ENCODE measurements at regions not wholly inside any gene's neighbourhood (a gene's known extent, or its start where the extent isn't known, plus 50 kb on each side); places are given as distances from the start of the nearest gene placed in this dataset.

DNA sequence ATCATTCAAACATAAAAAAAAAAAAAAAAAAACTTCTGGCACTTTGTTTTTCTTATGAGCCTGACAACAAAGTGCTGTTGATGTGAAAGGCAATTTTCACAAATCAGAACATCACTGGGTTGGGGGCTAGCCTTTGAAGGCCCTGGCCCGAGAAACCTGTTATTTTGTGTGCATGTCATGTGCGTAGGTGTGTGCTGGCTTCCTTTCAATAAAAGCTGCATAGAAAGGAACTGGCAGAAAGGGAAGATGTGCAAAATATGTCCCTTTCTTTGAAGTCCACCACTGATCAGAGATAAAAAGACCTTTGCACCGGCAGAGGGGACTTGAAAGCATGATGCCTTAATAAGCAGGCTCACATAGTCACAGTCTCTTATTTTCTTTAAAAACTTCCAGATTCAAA lies 170.8 kb upstream of the RASGEF1B start:
- Histone ChIP-seq H3K4me3 (no peak overlapping the region), H3K27me3 (no peaks in the 10 kb centered on the region), H3K36me3 (no peaks in the 10 kb centered on the region), H3K27ac (no peak overlapping the region), H3K9me3 (no peaks in the 10 kb centered on the region), H3K4me1 (no peaks in the 10 kb centered on the region)
- WGBS, 5 donors: 74 to 90% (median 84%) methylated on average over 3 of the region's 3 CpGs
- intact Hi-C loops (cut with DNase I; ENCODE audit: low total_unique reads): no loop called here
- DNase-seq: no peak
- TF ChIP-seq EP300 (IDR thresholded peaks at IDR 0.05) (no peak), POLR2AphosphoS5 (IDR thresholded peaks at IDR 0.05) (no peak), POLR2A (IDR thresholded peaks at IDR 0.05) (no peak), CTCF (IDR thresholded peaks at IDR 0.05) (no peak)

DNA sequence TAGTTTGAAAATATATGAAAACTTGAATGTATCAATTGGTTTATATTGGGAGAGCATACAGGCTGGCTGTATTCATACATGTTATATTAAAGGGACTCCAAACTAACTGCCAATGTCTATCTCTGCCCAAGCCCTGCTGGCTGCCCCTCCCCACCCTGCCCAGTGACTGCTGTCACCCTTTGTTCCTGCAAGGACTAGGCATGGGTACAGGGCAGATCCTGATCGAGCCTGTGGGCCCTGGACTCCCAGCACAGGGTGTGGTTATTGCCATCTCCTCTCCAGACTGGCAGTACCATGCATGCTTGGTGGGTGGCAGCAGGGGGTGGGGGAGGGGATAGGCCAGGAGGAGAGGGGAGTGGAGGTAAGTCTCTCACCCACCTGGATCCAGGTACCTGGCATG lies 167.5 kb upstream of the RASGEF1B start:
- Histone ChIP-seq H3K27me3 (no peaks in the 10 kb centered on the region), H3K9me3 (no peaks in the 10 kb centered on the region), H3K4me1 (peaks cover 0 to 4% (median 0%) of the 10 kb centered on the region in 4 donors), H3K27ac (no peak overlapping the region), H3K36me3 (no peaks in the 10 kb centered on the region), H3K4me3 (no peak overlapping the region)
- TF ChIP-seq EP300 (IDR thresholded peaks at IDR 0.05) (no peak), CTCF (IDR thresholded peaks at IDR 0.05) (no peak), POLR2AphosphoS5 (IDR thresholded peaks at IDR 0.05) (no peak), POLR2A (IDR thresholded peaks at IDR 0.05) (no peak)
- no peak for DNase-seq
- WGBS, 5 donors: 69 to 86% (median 79%) methylated on average over 1 of the region's 1 CpG
- intact Hi-C loops (cut with DNase I; ENCODE audit: low total_unique reads): no loop called here

DNA sequence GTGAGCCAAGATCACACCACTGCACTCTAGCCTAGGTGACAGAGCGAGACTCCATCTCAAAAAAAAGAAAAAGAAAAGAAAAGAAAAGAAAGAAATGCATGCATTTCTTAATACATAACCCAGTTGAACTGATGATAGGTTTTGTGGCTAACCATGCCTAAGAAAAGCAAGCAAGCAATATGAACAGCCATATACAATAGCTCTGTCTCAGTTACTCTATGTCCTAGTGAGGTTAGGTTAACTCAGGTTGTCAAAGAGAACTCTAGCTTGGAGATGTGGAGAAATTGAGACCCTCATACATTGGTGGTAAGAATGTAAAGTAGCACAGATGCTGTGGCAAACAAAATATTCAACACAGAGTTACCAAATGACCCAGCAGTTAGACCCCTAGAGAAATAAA lies 167.0 kb upstream of the RASGEF1B start:
- no peak for DNase-seq
- Histone ChIP-seq H3K27me3 (no peaks in the 10 kb centered on the region), H3K4me1 (peaks cover 0 to 4% (median 0%) of the 10 kb centered on the region in 4 donors), H3K27ac (no peak overlapping the region), H3K36me3 (no peaks in the 10 kb centered on the region), H3K4me3 (no peak overlapping the region), H3K9me3 (no peaks in the 10 kb centered on the region)
- intact Hi-C loops (cut with DNase I; ENCODE audit: low total_unique reads): no loop called here
- 81 to 100% (median 94%) methylated on average over 1 of the region's 1 CpG for WGBS, 5 donors
- TF ChIP-seq EP300 (IDR thresholded peaks at IDR 0.05) (no peak), POLR2A (IDR thresholded peaks at IDR 0.05) (no peak), CTCF (IDR thresholded peaks at IDR 0.05) (no peak), POLR2AphosphoS5 (IDR thresholded peaks at IDR 0.05) (no peak)

DNA sequence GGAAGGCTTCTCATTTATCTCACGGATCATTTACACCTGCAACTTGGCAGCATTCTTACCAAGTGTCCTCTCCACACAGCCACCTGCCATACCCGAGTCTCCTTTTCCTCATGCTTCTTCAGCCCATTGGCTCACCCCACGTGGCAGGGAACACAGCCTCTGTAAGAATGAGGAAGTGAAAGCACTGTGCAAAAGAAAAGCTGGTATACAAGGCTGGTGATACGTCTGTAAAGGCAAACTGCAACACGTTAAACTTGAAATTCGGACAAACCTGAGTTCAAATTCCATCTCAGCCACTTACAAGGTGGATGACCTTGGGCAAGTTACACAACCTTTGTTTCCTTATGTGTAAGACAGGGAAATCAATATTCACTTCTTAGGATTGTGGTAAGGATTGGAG lies 164.0 kb upstream of the RASGEF1B start:
- H3K9me3 ChIP-seq: no peaks in the 10 kb centered on the region
- intact Hi-C loops (cut with DNase I; ENCODE audit: low total_unique reads): no loop called here
- no peak overlapping the region for H3K4me3 ChIP-seq
- no peaks in the 10 kb centered on the region for H3K36me3 ChIP-seq
- no peak for TF ChIP-seq POLR2A (IDR thresholded peaks at IDR 0.05)
- peak in 1 of 3 donors; percentile 23 for TF ChIP-seq POLR2AphosphoS5 (IDR thresholded peaks at IDR 0.05)
- DNase-seq: peak; percentile 45 to 68
- no peaks in the 10 kb centered on the region for H3K27me3 ChIP-seq
- WGBS, 5 donors: 29 to 53% (median 37%) methylated on average over 6 of the region's 6 CpGs
- H3K4me1 ChIP-seq: peaks cover 0 to 4% (median 0%) of the 10 kb centered on the region in 4 donors
- no peak overlapping the region for H3K27ac ChIP-seq

DNA sequence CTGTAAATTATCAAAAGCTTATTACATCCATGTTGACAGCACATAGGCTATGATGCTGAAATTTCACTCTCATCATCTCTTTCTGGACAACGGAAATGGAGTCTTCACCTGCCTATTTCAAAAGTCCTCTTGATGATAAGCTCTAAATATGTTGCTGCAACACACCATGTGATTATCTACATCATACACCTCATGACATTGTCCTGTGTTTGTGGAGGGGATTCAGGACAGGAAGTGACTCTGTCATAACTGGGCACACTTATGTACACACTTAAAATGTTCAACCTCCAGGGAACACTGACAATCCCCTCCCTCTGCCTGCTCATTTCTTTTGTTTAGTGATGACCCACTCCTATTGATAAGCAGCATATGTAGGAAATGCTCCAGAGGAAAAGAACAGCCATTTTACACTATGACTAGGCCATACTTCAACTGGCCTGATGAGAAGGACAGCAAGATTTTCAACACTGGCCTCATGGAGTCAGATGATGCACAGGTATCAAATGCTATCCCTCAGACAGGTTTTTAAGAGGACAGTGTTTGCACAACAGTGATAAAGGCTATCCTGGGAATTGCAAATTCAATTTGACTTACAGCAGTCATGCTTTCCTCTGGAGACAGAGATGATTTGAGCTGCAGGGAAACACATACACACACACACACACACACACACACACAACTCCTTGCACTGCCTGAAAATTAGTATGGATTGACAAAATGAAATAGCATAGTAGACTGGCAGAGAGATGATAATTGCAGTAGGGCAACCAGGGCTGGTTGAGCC lies 163.3 kb upstream of the RASGEF1B start:
- no peak for TF ChIP-seq POLR2AphosphoS5 (IDR thresholded peaks at IDR 0.05)
- no peak for TF ChIP-seq CTCF (IDR thresholded peaks at IDR 0.05)
- TF ChIP-seq POLR2A (IDR thresholded peaks at IDR 0.05): no peak
- TF ChIP-seq EP300 (IDR thresholded peaks at IDR 0.05): no peak
- Histone ChIP-seq H3K4me3 (no peak overlapping the region), H3K4me1 (peaks cover 0 to 4% (median 0%) of the 10 kb centered on the region in 4 donors), H3K27ac (no peak overlapping the region), H3K9me3 (no peaks in the 10 kb centered on the region), H3K36me3 (no peaks in the 10 kb centered on the region), H3K27me3 (no peaks in the 10 kb centered on the region)
- intact Hi-C loops (cut with DNase I; ENCODE audit: low total_unique reads): no loop called here
- no peak for DNase-seq
- 87 to 100% (median 94%) methylated on average over 1 of the region's 1 CpG for WGBS, 5 donors
